ENCODE measurements at regions not wholly inside any gene's neighbourhood (a gene's known extent, or its start where the extent isn't known, plus 50 kb on each side); places are given as distances from the start of the nearest gene placed in this dataset.

- Histone ChIP-seq H3K4me1 (ENCODE audit: control insufficient read depth, insufficient read depth, low read length, poor library complexity, severe bottlenecking) (no peaks in the 10 kb centered on the region), H3K27ac (ENCODE audit: low read depth, low read length, severe bottlenecking) (no peak overlapping the region), H3K36me3 (ENCODE audit: control insufficient read depth, insufficient read depth, low read length) (no peaks in the 10 kb centered on the region), H3K9me3 (ENCODE audit: control insufficient read depth, low read length) (no peaks in the 10 kb centered on the region), H3K4me3 (ENCODE audit: extremely low read depth, insufficient read depth, low read length, poor library complexity, severe bottlenecking) (no peak overlapping the region)
These were observed 83.8 kb upstream of the CCDC85A start for GRCh38 chr2:56099963-56100362.

GRCh38 chr2:56100791-56101312 lies 82.9 kb upstream of the CCDC85A start:
- no peaks in the 10 kb centered on the region for H3K9me3 ChIP-seq (ENCODE audit: control insufficient read depth, low read length)
- WGBS, 2 experiments (ENCODE audit: insufficient coverage in 2 of 2), result no CpG with 5 or more reads among the region's 1 CpG
- H3K27ac ChIP-seq (ENCODE audit: low read depth, low read length, severe bottlenecking), result no peak overlapping the region
- no peaks in the 10 kb centered on the region for H3K36me3 ChIP-seq (ENCODE audit: control insufficient read depth, insufficient read depth, low read length)
- H3K4me3 ChIP-seq (ENCODE audit: extremely low read depth, insufficient read depth, low read length, poor library complexity, severe bottlenecking), result no peak overlapping the region
- H3K4me1 ChIP-seq (ENCODE audit: control insufficient read depth, insufficient read depth, low read length, poor library complexity, severe bottlenecking), result no peaks in the 10 kb centered on the region

- no peaks in the 10 kb centered on the region for H3K36me3 ChIP-seq (ENCODE audit: control insufficient read depth, insufficient read depth, low read length)
- H3K9me3 ChIP-seq (ENCODE audit: control insufficient read depth, low read length), result no peaks in the 10 kb centered on the region
- no peaks in the 10 kb centered on the region for H3K4me1 ChIP-seq (ENCODE audit: control insufficient read depth, insufficient read depth, low read length, poor library complexity, severe bottlenecking)
- no peak overlapping the region for H3K4me3 ChIP-seq (ENCODE audit: extremely low read depth, insufficient read depth, low read length, poor library complexity, severe bottlenecking)
- no peak overlapping the region for H3K27ac ChIP-seq (ENCODE audit: low read depth, low read length, severe bottlenecking)
- WGBS, 2 experiments (ENCODE audit: insufficient coverage in 2 of 2), result 25% methylated on average over 1 of the region's 1 CpG; no CpG with 5 or more reads in 1 of the 2 experiments
These were observed 81.7 kb upstream of the CCDC85A start for GRCh38 chr2:56102098-56102497.

- Histone ChIP-seq H3K27ac (ENCODE audit: low read depth, low read length, severe bottlenecking) (no peak overlapping the region), H3K9me3 (ENCODE audit: control insufficient read depth, low read length) (no peaks in the 10 kb centered on the region), H3K36me3 (ENCODE audit: control insufficient read depth, insufficient read depth, low read length) (no peaks in the 10 kb centered on the region), H3K4me3 (ENCODE audit: extremely low read depth, insufficient read depth, low read length, poor library complexity, severe bottlenecking) (no peak overlapping the region), H3K4me1 (ENCODE audit: control insufficient read depth, insufficient read depth, low read length, poor library complexity, severe bottlenecking) (no peaks in the 10 kb centered on the region)
- 100% methylated on average over 1 of the region's 2 CpGs for WGBS, 2 experiments (ENCODE audit: insufficient coverage in 2 of 2)
These were observed 80.9 kb upstream of the CCDC85A start for GRCh38 chr2:56102866-56103265.

GRCh38 chr2:56104962-56105361 lies 78.8 kb upstream of the CCDC85A start:
- H3K9me3 ChIP-seq (ENCODE audit: control insufficient read depth, low read length), result no peaks in the 10 kb centered on the region
- H3K27ac ChIP-seq (ENCODE audit: low read depth, low read length, severe bottlenecking), result no peak overlapping the region
- no peaks in the 10 kb centered on the region for H3K36me3 ChIP-seq (ENCODE audit: control insufficient read depth, insufficient read depth, low read length)
- H3K4me1 ChIP-seq (ENCODE audit: control insufficient read depth, insufficient read depth, low read length, poor library complexity, severe bottlenecking), result no peaks in the 10 kb centered on the region
- H3K4me3 ChIP-seq (ENCODE audit: extremely low read depth, insufficient read depth, low read length, poor library complexity, severe bottlenecking), result no peak overlapping the region
- no CpG with 5 or more reads among the region's 1 CpG for WGBS, 2 experiments (ENCODE audit: insufficient coverage in 2 of 2)

- H3K27ac ChIP-seq (ENCODE audit: low read depth, low read length, severe bottlenecking), result no peak overlapping the region
- H3K9me3 ChIP-seq (ENCODE audit: control insufficient read depth, low read length), result no peaks in the 10 kb centered on the region
- WGBS, 2 experiments (ENCODE audit: insufficient coverage in 2 of 2), result 50 to 67% methylated on average over 1 of the region's 3 CpGs
- H3K4me3 ChIP-seq (ENCODE audit: extremely low read depth, insufficient read depth, low read length, poor library complexity, severe bottlenecking), result no peak overlapping the region
- H3K36me3 ChIP-seq (ENCODE audit: control insufficient read depth, insufficient read depth, low read length), result no peaks in the 10 kb centered on the region
- H3K4me1 ChIP-seq (ENCODE audit: control insufficient read depth, insufficient read depth, low read length, poor library complexity, severe bottlenecking), result no peaks in the 10 kb centered on the region
These were observed 76.1 kb upstream of the CCDC85A start for GRCh38 chr2:56107502-56108220.

GRCh38 chr2:56108806-56109205 lies 75.0 kb upstream of the CCDC85A start:
- no peak overlapping the region for H3K27ac ChIP-seq (ENCODE audit: low read depth, low read length, severe bottlenecking)
- peaks cover 3% of the 10 kb centered on the region for H3K4me1 ChIP-seq (ENCODE audit: control insufficient read depth, insufficient read depth, low read length, poor library complexity, severe bottlenecking)
- H3K4me3 ChIP-seq (ENCODE audit: extremely low read depth, insufficient read depth, low read length, poor library complexity, severe bottlenecking), result no peak overlapping the region
- WGBS, 2 experiments (ENCODE audit: insufficient coverage in 2 of 2), result 74 to 83% methylated on average over 2 of the region's 2 CpGs
- no peaks in the 10 kb centered on the region for H3K36me3 ChIP-seq (ENCODE audit: control insufficient read depth, insufficient read depth, low read length)
- no peaks in the 10 kb centered on the region for H3K9me3 ChIP-seq (ENCODE audit: control insufficient read depth, low read length)

- peaks cover 3% of the 10 kb centered on the region for H3K4me1 ChIP-seq (ENCODE audit: control insufficient read depth, insufficient read depth, low read length, poor library complexity, severe bottlenecking)
- no peak overlapping the region for H3K27ac ChIP-seq (ENCODE audit: low read depth, low read length, severe bottlenecking)
- H3K9me3 ChIP-seq (ENCODE audit: control insufficient read depth, low read length), result no peaks in the 10 kb centered on the region
- H3K36me3 ChIP-seq (ENCODE audit: control insufficient read depth, insufficient read depth, low read length), result no peaks in the 10 kb centered on the region
- no peak overlapping the region for H3K4me3 ChIP-seq (ENCODE audit: extremely low read depth, insufficient read depth, low read length, poor library complexity, severe bottlenecking)
These were observed 73.8 kb upstream of the CCDC85A start for GRCh38 chr2:56109994-56110393.

GRCh38 chr2:56113382-56113975 lies 70.3 kb upstream of the CCDC85A start:
- WGBS, 2 experiments (ENCODE audit: insufficient coverage in 2 of 2), result 47 to 61% methylated on average over 2 to 4 of the region's 4 CpGs
- Histone ChIP-seq H3K36me3 (ENCODE audit: control insufficient read depth, insufficient read depth, low read length) (no peaks in the 10 kb centered on the region), H3K4me3 (ENCODE audit: extremely low read depth, insufficient read depth, low read length, poor library complexity, severe bottlenecking) (no peak overlapping the region), H3K4me1 (ENCODE audit: control insufficient read depth, insufficient read depth, low read length, poor library complexity, severe bottlenecking) (peaks cover 3% of the 10 kb centered on the region), H3K9me3 (ENCODE audit: control insufficient read depth, low read length) (no peaks in the 10 kb centered on the region), H3K27ac (ENCODE audit: low read depth, low read length, severe bottlenecking) (peak overlapping the region; percentile 62)

GRCh38 chr2:56117764-56118163 lies 66.0 kb upstream of the CCDC85A start:
- peaks cover 3% of the 10 kb centered on the region for H3K4me1 ChIP-seq (ENCODE audit: control insufficient read depth, insufficient read depth, low read length, poor library complexity, severe bottlenecking)
- no peaks in the 10 kb centered on the region for H3K9me3 ChIP-seq (ENCODE audit: control insufficient read depth, low read length)
- no peak overlapping the region for H3K4me3 ChIP-seq (ENCODE audit: extremely low read depth, insufficient read depth, low read length, poor library complexity, severe bottlenecking)
- no peak overlapping the region for H3K27ac ChIP-seq (ENCODE audit: low read depth, low read length, severe bottlenecking)
- H3K36me3 ChIP-seq (ENCODE audit: control insufficient read depth, insufficient read depth, low read length), result no peaks in the 10 kb centered on the region
- WGBS, 2 experiments (ENCODE audit: insufficient coverage in 2 of 2), result 50 to 58% methylated on average over 1 to 4 of the region's 4 CpGs

GRCh38 chr2:56118474-56118873 lies 65.3 kb upstream of the CCDC85A start:
- H3K4me3 ChIP-seq (ENCODE audit: extremely low read depth, insufficient read depth, low read length, poor library complexity, severe bottlenecking), result no peak overlapping the region
- H3K4me1 ChIP-seq (ENCODE audit: control insufficient read depth, insufficient read depth, low read length, poor library complexity, severe bottlenecking), result no peaks in the 10 kb centered on the region
- WGBS, 2 experiments (ENCODE audit: insufficient coverage in 2 of 2), result 78 to 86% methylated on average over 4 of the region's 4 CpGs
- H3K9me3 ChIP-seq (ENCODE audit: control insufficient read depth, low read length), result no peaks in the 10 kb centered on the region
- no peak overlapping the region for H3K27ac ChIP-seq (ENCODE audit: low read depth, low read length, severe bottlenecking)
- no peaks in the 10 kb centered on the region for H3K36me3 ChIP-seq (ENCODE audit: control insufficient read depth, insufficient read depth, low read length)
